Heart right ventricle (tissue), 16 donors: ENCODE measurements at regions not wholly inside any gene's neighbourhood (a gene's known extent, or its start where the extent isn't known, plus 50 kb on each side); places are given as distances from the start of the nearest gene placed in this dataset.

Source experiments
- ATAC-seq, 8 donors: fragments of 200-7000 bp; cut with Tn5 transposase; one replicate each; pipeline ENCODE4 v1.9.1; 2020; ENCODE audit warnings: mild to moderate bottlenecking in 8 of 8, moderate library complexity in 8 of 8, moderate number of reproducible peaks in 1 of 8
- DNase-seq, 2 donors: peaks; one replicate each; pipeline ENCODE4 v3.0.0-alpha.2; 2020
- H3K27ac ChIP-seq, 10 donors: fragments of 200-600 bp; sonication (generic) in 2 of 10; one replicate each; pipeline versions ENCODE4 v1.5.0 to v1.8.0; 2020 to 2022; ENCODE audit warnings: mild to moderate bottlenecking in 3 of 10
- H3K27me3 ChIP-seq, 7 donors: fragments of 200-600 bp; one replicate each; pipeline ENCODE4 v1.8.0; 2021 to 2022; ENCODE audit warnings: mild to moderate bottlenecking in 2 of 7
- H3K36me3 ChIP-seq, 9 donors: fragments of 200-600 bp; sonication (generic) in 1 of 9; one replicate each; pipeline versions ENCODE4 v1.5.0 to v1.8.0; 2020 to 2022; ENCODE audit warnings: mild to moderate bottlenecking in 2 of 9
- H3K4me1 ChIP-seq, 9 donors: fragments of 200-600 bp; sonication (generic) in 1 of 9; one replicate each; pipeline versions ENCODE4 v1.5.0 to v1.8.0; 2020 to 2022; ENCODE audit warnings: mild to moderate bottlenecking in 4 of 9
- H3K4me3 ChIP-seq, 10 donors: fragments of 200-600 bp; sonication (generic) in 2 of 10; one replicate each; pipeline versions ENCODE4 v1.5.0 to v1.8.0; 2020 to 2022; ENCODE audit warnings: mild to moderate bottlenecking in 7 of 10, moderate library complexity in 2 of 10
- H3K9me3 ChIP-seq, 11 donors: fragments of 200-600 bp in 10 of 11; sonication (generic) in 2 of 11; one replicate each; pipeline versions ENCODE4 v1.5.0 to v1.8.0; 2013 to 2022; ENCODE audit warnings: mild to moderate bottlenecking in 2 of 11, control low read depth in 1 of 11, moderate library complexity in 1 of 11
- WGBS, 2 donors: extraction: QIAGEN DNeasy Blood & Tissue Kit; methylation state at CpG; one replicate each; pipeline ENCODE4 v1.1.7; 2013; ENCODE audit warnings: inconsistent platforms in 1 of 2; 5-methylcytosine and 5-hydroxymethylcytosine counted together
- intact Hi-C, 10 donors: fragments of 100-400 bp; cut with DNase I; formaldehyde crosslinking; loops; one replicate each; pipeline versions ENCODE4 v1.11.1 to v1.14.2; 2022
- TF ChIP-seq, protein P1 (sequence below), 9 donors: fragments of 200-600 bp; sonication (generic) in 2 of 9; IDR thresholded peaks; one replicate each; pipeline versions ENCODE4 v1.5.0 to v1.8.0; 2021 to 2022; ENCODE audit warnings: antibody characterized with exemption in 9 of 9, mild to moderate bottlenecking in 5 of 9, moderate library complexity in 1 of 9
- donor health status: Arrhythmogenic right ventricular cardiomyopathy.
- donor health status: ischemic (EF 13 %, LVEDD 7.1; RV severe dilation, severe dysfunction).
- donor health status: healthy with polysubstance abuse.
- donor health status: DM: no; HTN: yes; CAD: no.
- donor health status: DM: no; HTN: no; CAD: no.
- donor health status: ischemic (EF 25% LVEDD 6.9; RV normal size, moderate dysfunction).
- donor health status: ischemic (EF 25% LVEDD 5.7; RV mildly dilated, moderate dysfunction).
- donor health status: healthy.
- donor health status: DM: yes; HTN: yes; CAD: no.
- donor health status: Ischemic cardiomyopathy.
- donor health status: ischemic (EF 35%, LVEDD 5.7; RV mildly dilated, moderate dysfunction).
- donor health status: nonischemic (EF 11% LVEDD 7.7; RV severe dilation, severe dysfunction).
- donor health status: DM: yes; HTN: yes; CAD: no.
- donor health status: PGD.
- donor health status: ischemic (EF 29% LVEDD 5.4; RV normal size, mild dysfunction).
- donor health status: nonischemic (EF 23%, LVEDD 6.1; RV moderate dilation, normal function).

- intact Hi-C loops, result loop anchor here in 1 of 10 donors (5.0 kb wide), 1 partner anchor 507 kb away; no protein-coding TSS in a partner anchor
Observed at GRCh38 chr4:71944956-71945355, 86.8 kb upstream of the NPFFR2 start.

DNA sequence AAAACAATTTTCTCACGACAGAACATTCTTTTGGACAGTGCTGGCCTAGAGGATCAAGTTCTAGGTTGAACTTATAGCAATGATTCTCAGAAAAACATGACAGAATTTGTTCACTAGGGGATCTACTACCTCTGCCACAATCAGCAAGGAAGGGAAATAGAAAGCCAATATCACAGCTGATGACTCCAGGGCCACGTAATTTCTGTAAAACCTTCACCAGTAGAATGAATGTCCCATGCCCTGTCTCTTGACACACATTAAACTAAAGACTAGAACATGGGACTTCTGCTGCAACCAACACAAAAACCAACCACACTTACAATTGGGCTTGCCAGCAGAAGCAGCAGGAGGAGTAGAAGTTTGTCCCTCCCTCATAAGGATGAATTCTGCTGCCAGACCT is 86.0 kb upstream of the NPFFR2 start:
- WGBS, 2 donors, result 34 to 56% methylated on average over 2 of the region's 2 CpGs
- TF ChIP-seq, protein P1, sequence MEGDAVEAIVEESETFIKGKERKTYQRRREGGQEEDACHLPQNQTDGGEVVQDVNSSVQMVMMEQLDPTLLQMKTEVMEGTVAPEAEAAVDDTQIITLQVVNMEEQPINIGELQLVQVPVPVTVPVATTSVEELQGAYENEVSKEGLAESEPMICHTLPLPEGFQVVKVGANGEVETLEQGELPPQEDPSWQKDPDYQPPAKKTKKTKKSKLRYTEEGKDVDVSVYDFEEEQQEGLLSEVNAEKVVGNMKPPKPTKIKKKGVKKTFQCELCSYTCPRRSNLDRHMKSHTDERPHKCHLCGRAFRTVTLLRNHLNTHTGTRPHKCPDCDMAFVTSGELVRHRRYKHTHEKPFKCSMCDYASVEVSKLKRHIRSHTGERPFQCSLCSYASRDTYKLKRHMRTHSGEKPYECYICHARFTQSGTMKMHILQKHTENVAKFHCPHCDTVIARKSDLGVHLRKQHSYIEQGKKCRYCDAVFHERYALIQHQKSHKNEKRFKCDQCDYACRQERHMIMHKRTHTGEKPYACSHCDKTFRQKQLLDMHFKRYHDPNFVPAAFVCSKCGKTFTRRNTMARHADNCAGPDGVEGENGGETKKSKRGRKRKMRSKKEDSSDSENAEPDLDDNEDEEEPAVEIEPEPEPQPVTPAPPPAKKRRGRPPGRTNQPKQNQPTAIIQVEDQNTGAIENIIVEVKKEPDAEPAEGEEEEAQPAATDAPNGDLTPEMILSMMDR (IDR thresholded peaks at IDR 0.05), result no peak
- intact Hi-C loops, result loop anchor here in 1 of 10 donors (5.0 kb wide), 1 partner anchor 507 kb away; no protein-coding TSS in a partner anchor

More at GRCh38 chr4:71944956-71945355, 86.8 kb upstream of the NPFFR2 start:
- TF ChIP-seq, protein P1 (IDR thresholded peaks at IDR 0.05), result no peak
- H3K36me3 ChIP-seq, result no peaks in the 10 kb centered on the region
- WGBS, 2 donors, result 61 to 68% methylated on average over 2 of the region's 2 CpGs
- no peak overlapping the region for H3K4me3 ChIP-seq
- no peaks in the 10 kb centered on the region for H3K27me3 ChIP-seq
- DNase-seq (no peak), ATAC-seq (no peak)
- H3K4me1 ChIP-seq, result no peaks in the 10 kb centered on the region
- peaks cover 0 to 29% (median 0%) of the 10 kb centered on the region in 11 donors for H3K9me3 ChIP-seq
- H3K27ac ChIP-seq, result no peak overlapping the region

DNA sequence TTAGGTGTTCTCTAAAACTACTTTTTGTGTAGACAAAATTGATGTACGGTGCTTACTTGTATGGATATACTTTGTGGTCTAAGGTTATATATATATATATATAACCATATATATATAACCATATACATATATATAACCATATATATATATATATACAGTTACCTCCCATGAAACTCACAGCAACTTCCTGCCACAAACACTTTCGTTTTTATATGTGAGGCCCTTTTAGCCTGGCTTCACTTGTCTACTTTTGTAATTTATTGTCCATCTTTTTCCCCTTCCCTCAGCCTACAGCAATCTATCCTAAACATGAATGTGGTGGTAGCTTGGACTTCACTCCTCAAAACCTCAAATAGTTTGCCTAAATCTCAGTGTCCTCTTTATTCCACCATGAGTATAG is 72.8 kb upstream of the NPFFR2 start:
- H3K27ac ChIP-seq, result no peak overlapping the region
- ATAC-seq (no peak), DNase-seq (no peak)
- TF ChIP-seq, protein P1 (IDR thresholded peaks at IDR 0.05), result no peak
- intact Hi-C loops, result no loop called here
- no peaks in the 10 kb centered on the region for H3K36me3 ChIP-seq
- H3K4me3 ChIP-seq, result no peak overlapping the region
- no peaks in the 10 kb centered on the region for H3K27me3 ChIP-seq
- H3K9me3 ChIP-seq, result peaks cover 0 to 11% (median 0%) of the 10 kb centered on the region in 11 donors
- 70 to 75% methylated on average over 2 of the region's 2 CpGs for WGBS, 2 donors
- no peaks in the 10 kb centered on the region for H3K4me1 ChIP-seq

More for the DNA sequence above, 86.0 kb upstream of the NPFFR2 start:
- Histone ChIP-seq H3K4me3 (no peak overlapping the region), H3K36me3 (no peaks in the 10 kb centered on the region), H3K27ac (no peak overlapping the region), H3K4me1 (no peaks in the 10 kb centered on the region), H3K9me3 (peaks cover 0 to 34% (median 0%) of the 10 kb centered on the region in 11 donors), H3K27me3 (no peaks in the 10 kb centered on the region)
- DNase-seq (no peak), ATAC-seq (no peak)

DNA sequence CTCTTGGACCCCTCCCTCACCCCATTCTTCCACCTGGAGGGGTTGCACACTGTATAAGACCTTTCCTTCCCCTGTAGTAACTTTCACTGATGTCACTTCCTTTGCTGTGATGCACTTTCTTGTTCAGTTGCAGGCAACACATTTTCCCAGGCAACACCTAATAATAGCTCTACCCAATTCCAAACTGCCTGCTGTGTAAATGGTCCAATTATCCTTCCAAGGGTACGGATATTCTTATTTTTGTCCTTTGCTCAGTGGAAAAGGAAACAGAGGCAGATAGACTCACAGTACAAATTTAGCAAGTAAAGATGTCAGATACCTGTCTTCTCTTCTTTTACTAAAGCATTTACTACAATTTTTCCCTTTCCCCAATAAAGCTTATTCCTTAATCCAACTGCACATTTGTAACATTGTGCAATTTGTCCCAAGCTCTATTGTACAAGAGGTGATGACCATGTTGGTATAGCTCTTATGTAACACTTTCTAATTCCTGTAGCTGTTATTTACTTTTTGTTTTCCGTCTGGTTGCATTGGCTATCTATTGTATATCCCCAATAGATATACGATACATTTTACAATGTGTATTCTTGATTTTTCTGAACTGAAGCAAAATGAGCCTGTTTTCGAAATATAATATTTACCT is 69.1 kb upstream of the NPFFR2 start:
- ATAC-seq (no peak), DNase-seq (no peak)
- Histone ChIP-seq H3K4me3 (no peak overlapping the region), H3K27ac (no peak overlapping the region), H3K36me3 (no peaks in the 10 kb centered on the region), H3K27me3 (no peaks in the 10 kb centered on the region), H3K9me3 (peaks cover 0 to 4% (median 0%) of the 10 kb centered on the region in 11 donors), H3K4me1 (no peaks in the 10 kb centered on the region)
- WGBS, 2 donors, result 78 to 82% methylated on average over 4 of the region's 4 CpGs
- intact Hi-C loops, result no loop called here
- TF ChIP-seq, protein P1 (IDR thresholded peaks at IDR 0.05), result no peak
